ENCODE measurements at regions not wholly inside any gene's neighbourhood (a gene's known extent, or its start where the extent isn't known, plus 50 kb on each side); places are given as distances from the start of the nearest gene placed in this dataset.

DNA sequence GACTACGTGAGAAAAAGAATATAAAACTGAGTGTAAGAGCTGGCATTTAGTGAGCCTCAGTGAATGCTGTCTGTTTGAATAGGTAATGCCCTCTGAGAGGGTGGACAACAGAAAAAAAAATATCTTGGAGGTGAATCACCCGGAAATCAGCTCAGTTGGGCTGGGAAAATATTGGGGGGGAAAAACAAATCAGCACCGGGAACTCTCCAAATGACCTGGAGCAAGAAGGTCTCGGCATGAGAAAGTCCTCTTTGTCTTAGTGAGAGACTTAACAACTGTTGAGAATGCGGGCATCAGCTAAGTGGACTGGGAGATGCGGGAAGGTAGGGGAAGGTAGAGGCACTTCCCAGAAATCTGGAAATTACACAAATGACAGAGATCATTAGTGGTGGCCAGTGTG, 109.4 kb upstream of the POU3F3 start:
- TF ChIP-seq CTCF (tag by site-specific recombination; IDR thresholded peaks at IDR 0.05) (no peak), TCF7L2 (IDR thresholded peaks at IDR 0.05; ENCODE audit: borderline replicate concordance, low read depth, low read length) (no peak), ZNF645 (tag by site-specific recombination; IDR thresholded peaks at IDR 0.05) (no peak), ZBTB26 (tag by site-specific recombination; optimal IDR thresholded peaks at IDR 0.05) (no peak)
- TF ChIP-seq, protein P1, sequence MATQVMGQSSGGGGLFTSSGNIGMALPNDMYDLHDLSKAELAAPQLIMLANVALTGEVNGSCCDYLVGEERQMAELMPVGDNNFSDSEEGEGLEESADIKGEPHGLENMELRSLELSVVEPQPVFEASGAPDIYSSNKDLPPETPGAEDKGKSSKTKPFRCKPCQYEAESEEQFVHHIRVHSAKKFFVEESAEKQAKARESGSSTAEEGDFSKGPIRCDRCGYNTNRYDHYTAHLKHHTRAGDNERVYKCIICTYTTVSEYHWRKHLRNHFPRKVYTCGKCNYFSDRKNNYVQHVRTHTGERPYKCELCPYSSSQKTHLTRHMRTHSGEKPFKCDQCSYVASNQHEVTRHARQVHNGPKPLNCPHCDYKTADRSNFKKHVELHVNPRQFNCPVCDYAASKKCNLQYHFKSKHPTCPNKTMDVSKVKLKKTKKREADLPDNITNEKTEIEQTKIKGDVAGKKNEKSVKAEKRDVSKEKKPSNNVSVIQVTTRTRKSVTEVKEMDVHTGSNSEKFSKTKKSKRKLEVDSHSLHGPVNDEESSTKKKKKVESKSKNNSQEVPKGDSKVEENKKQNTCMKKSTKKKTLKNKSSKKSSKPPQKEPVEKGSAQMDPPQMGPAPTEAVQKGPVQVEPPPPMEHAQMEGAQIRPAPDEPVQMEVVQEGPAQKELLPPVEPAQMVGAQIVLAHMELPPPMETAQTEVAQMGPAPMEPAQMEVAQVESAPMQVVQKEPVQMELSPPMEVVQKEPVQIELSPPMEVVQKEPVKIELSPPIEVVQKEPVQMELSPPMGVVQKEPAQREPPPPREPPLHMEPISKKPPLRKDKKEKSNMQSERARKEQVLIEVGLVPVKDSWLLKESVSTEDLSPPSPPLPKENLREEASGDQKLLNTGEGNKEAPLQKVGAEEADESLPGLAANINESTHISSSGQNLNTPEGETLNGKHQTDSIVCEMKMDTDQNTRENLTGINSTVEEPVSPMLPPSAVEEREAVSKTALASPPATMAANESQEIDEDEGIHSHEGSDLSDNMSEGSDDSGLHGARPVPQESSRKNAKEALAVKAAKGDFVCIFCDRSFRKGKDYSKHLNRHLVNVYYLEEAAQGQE (tag by site-specific recombination; IDR thresholded peaks at IDR 0.05) = no peak
